ENCODE measurements at regions not wholly inside any gene's neighbourhood (a gene's known extent, or its start where the extent isn't known, plus 50 kb on each side); places are given as distances from the start of the nearest gene placed in this dataset.

DNA sequence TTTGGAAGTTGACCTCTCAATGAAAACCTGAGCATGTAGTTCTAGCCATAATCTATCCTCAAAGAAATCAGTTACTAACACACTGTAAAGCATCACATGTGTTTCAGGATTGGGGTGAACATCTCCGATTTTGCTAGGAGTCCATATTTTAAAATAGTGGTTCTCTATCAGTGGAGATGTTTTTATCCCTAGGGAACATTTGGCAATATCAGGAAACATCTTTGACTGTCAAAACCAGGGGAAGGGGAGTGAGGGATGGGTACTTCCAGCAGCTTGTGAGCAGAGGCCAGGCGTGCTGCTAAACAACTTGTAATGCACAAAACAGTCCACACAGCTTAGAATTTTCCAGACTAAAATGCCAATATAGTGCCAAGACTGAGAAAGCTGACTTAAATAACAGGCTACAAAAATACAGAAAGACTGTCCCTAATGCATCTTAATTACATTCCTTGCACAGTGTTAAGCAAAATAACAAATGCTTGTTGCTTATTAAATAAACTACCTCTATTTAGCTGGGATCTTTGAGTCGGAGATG is 120.9 kb downstream of the CRPPA start:
- TF ChIP-seq, protein P1, sequence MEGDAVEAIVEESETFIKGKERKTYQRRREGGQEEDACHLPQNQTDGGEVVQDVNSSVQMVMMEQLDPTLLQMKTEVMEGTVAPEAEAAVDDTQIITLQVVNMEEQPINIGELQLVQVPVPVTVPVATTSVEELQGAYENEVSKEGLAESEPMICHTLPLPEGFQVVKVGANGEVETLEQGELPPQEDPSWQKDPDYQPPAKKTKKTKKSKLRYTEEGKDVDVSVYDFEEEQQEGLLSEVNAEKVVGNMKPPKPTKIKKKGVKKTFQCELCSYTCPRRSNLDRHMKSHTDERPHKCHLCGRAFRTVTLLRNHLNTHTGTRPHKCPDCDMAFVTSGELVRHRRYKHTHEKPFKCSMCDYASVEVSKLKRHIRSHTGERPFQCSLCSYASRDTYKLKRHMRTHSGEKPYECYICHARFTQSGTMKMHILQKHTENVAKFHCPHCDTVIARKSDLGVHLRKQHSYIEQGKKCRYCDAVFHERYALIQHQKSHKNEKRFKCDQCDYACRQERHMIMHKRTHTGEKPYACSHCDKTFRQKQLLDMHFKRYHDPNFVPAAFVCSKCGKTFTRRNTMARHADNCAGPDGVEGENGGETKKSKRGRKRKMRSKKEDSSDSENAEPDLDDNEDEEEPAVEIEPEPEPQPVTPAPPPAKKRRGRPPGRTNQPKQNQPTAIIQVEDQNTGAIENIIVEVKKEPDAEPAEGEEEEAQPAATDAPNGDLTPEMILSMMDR (IDR thresholded peaks at IDR 0.05; ENCODE audit: low read depth, low read length) = no peak
- TF ChIP-seq POLR2A (IDR thresholded peaks at IDR 0.05; ENCODE audit: extremely low read depth, insufficient read length) (no peak), MYC (IDR thresholded peaks at IDR 0.05; ENCODE audit: low read depth, low read length) (no peak)
- TF ChIP-seq, protein P2, sequence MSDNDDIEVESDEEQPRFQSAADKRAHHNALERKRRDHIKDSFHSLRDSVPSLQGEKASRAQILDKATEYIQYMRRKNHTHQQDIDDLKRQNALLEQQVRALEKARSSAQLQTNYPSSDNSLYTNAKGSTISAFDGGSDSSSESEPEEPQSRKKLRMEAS (IDR thresholded peaks at IDR 0.05; ENCODE audit: low read depth, low read length) = no peak

Data from NB4 (cell line).